22Rv1 (cell line): ENCODE measurements at regions not wholly inside any gene's neighbourhood (a gene's known extent, or its start where the extent isn't known, plus 50 kb on each side); places are given as distances from the start of the nearest gene placed in this dataset.

Experiments used
- CTCF ChIP-seq: fragments of 450-650 bp; IDR thresholded peaks from 2 replicates; pipeline ENCODE4 v1.5.1; 2017; ENCODE audit warnings: mild to moderate bottlenecking
- ZFX ChIP-seq: fragments of 450-650 bp; IDR thresholded peaks from 2 replicates; pipeline ENCODE4 v1.6.1; 2017; ENCODE audit warnings: antibody characterized with exemption, borderline replicate concordance

GRCh38 chr2:53519918-53520841, 247.4 kb upstream of the CHAC2 start:
- no peak for TF ChIP-seq CTCF
- no peak for TF ChIP-seq ZFX
